ENCODE measurements at regions not wholly inside any gene's neighbourhood (a gene's known extent, or its start where the extent isn't known, plus 50 kb on each side); places are given as distances from the start of the nearest gene placed in this dataset.

GRCh38 chr7:145269418-145270161, 433.7 kb upstream of the TPK1 start:
- in situ Hi-C loops (cut with MboI; ENCODE audit: low sequenced_read_pairs in 4 of 4) (no loop called here), intact Hi-C loops (cut with DNase I; ENCODE audit: low total_unique reads) (no loop called here)
- no peak for TF ChIP-seq POLR2A (IDR thresholded peaks at IDR 0.05)
- TF ChIP-seq, protein P1, sequence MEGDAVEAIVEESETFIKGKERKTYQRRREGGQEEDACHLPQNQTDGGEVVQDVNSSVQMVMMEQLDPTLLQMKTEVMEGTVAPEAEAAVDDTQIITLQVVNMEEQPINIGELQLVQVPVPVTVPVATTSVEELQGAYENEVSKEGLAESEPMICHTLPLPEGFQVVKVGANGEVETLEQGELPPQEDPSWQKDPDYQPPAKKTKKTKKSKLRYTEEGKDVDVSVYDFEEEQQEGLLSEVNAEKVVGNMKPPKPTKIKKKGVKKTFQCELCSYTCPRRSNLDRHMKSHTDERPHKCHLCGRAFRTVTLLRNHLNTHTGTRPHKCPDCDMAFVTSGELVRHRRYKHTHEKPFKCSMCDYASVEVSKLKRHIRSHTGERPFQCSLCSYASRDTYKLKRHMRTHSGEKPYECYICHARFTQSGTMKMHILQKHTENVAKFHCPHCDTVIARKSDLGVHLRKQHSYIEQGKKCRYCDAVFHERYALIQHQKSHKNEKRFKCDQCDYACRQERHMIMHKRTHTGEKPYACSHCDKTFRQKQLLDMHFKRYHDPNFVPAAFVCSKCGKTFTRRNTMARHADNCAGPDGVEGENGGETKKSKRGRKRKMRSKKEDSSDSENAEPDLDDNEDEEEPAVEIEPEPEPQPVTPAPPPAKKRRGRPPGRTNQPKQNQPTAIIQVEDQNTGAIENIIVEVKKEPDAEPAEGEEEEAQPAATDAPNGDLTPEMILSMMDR (IDR thresholded peaks at IDR 0.05 in 4 of 5, conservative IDR thresholded peaks at IDR 0.05 in 1 of 5) = no peak
- no peak overlapping the region for H3K27ac ChIP-seq
- H3K27me3 ChIP-seq = no peaks in the 10 kb centered on the region
- H3K9me3 ChIP-seq = no peaks in the 10 kb centered on the region
- ATAC-seq (no peak), DNase-seq (no peak)
- no peak overlapping the region for H3K4me3 ChIP-seq
- H3K4me1 ChIP-seq = no peaks in the 10 kb centered on the region
- H3K36me3 ChIP-seq = no peaks in the 10 kb centered on the region

DNA sequence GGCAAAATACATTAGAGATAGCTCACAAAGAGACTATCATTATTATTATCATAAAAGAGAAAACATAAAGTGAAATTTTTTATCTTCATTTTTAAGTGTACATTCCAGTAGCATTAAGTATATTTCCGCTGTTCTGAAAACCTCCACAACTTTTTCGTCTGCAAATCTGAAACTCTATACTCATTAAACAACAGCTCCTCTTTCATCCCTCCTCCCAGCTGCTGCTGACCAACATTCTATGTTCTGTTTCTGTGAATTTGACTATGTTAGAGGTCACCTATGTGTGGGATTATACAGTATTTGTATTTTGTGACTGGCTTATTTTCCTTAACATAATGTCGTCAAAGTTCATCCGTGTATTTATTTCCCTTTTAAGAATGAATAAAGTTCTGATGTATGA, 429.3 kb upstream of the TPK1 start:
- no peak for TF ChIP-seq POLR2A (IDR thresholded peaks at IDR 0.05)
- TF ChIP-seq, protein P1 (IDR thresholded peaks at IDR 0.05 in 4 of 5, conservative IDR thresholded peaks at IDR 0.05 in 1 of 5) = no peak
- Histone ChIP-seq H3K27me3 (no peaks in the 10 kb centered on the region), H3K27ac (no peak overlapping the region), H3K4me3 (no peak overlapping the region), H3K9me3 (no peaks in the 10 kb centered on the region), H3K36me3 (no peaks in the 10 kb centered on the region), H3K4me1 (no peaks in the 10 kb centered on the region)
- in situ Hi-C loops (cut with MboI; ENCODE audit: low sequenced_read_pairs in 4 of 4) (no loop called here), intact Hi-C loops (cut with DNase I; ENCODE audit: low total_unique reads) (no loop called here)
- no peak for DNase-seq
- ATAC-seq = no peak

DNA sequence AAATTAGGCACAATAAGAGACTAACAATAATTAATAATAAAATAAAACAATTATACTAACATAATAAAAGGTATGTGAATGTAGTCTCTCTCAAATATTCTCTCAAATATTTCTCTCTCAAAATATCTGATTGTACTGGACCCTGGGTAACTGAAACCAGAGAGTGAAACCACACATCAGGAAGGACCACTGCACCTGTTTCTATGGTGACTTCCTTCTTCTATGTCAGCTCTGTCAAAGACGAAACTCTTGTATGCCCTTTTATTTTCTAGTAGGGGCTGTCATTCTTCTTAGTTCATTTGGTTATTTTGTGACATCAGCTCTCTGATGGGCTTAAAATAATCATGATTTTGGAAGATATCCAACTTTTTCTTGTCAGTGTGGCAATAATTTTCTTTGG, 428.0 kb upstream of the TPK1 start:
- no peaks in the 10 kb centered on the region for H3K27me3 ChIP-seq
- ATAC-seq (no peak), DNase-seq (no peak)
- H3K9me3 ChIP-seq = no peaks in the 10 kb centered on the region
- H3K36me3 ChIP-seq = no peaks in the 10 kb centered on the region
- TF ChIP-seq, protein P1 (IDR thresholded peaks at IDR 0.05 in 4 of 5, conservative IDR thresholded peaks at IDR 0.05 in 1 of 5) = no peak
- TF ChIP-seq POLR2A (IDR thresholded peaks at IDR 0.05) = no peak
- in situ Hi-C loops (cut with MboI; ENCODE audit: low sequenced_read_pairs in 4 of 4) (no loop called here), intact Hi-C loops (cut with DNase I; ENCODE audit: low total_unique reads) (no loop called here)
- no peak overlapping the region for H3K4me3 ChIP-seq
- H3K4me1 ChIP-seq = no peaks in the 10 kb centered on the region
- no peak overlapping the region for H3K27ac ChIP-seq

- no peaks in the 10 kb centered on the region for H3K9me3 ChIP-seq
- H3K36me3 ChIP-seq = no peaks in the 10 kb centered on the region
- H3K4me3 ChIP-seq = no peak overlapping the region
- in situ Hi-C loops (cut with MboI; ENCODE audit: low sequenced_read_pairs in 4 of 4) (no loop called here), intact Hi-C loops (cut with DNase I; ENCODE audit: low total_unique reads) (no loop called here)
- H3K27ac ChIP-seq = no peak overlapping the region
- no peak for DNase-seq
- H3K4me1 ChIP-seq = no peaks in the 10 kb centered on the region
- no peak for TF ChIP-seq POLR2A (IDR thresholded peaks at IDR 0.05)
- TF ChIP-seq, protein P1 (IDR thresholded peaks at IDR 0.05 in 4 of 5, conservative IDR thresholded peaks at IDR 0.05 in 1 of 5) = no peak
- no peak for ATAC-seq
- no peaks in the 10 kb centered on the region for H3K27me3 ChIP-seq
Measured at GRCh38 chr7:145252031-145252430, 416.2 kb upstream of the TPK1 start.

- Histone ChIP-seq H3K4me1 (no peaks in the 10 kb centered on the region), H3K36me3 (no peaks in the 10 kb centered on the region), H3K4me3 (no peak overlapping the region), H3K27me3 (no peaks in the 10 kb centered on the region), H3K9me3 (no peaks in the 10 kb centered on the region), H3K27ac (no peak overlapping the region)
- no peak for ATAC-seq
- intact Hi-C loops (cut with DNase I; ENCODE audit: low total_unique reads) (no loop called here), in situ Hi-C loops (cut with MboI; ENCODE audit: low sequenced_read_pairs in 4 of 4) (no loop called here)
- TF ChIP-seq, protein P1 (IDR thresholded peaks at IDR 0.05 in 4 of 5, conservative IDR thresholded peaks at IDR 0.05 in 1 of 5) = no peak
- no peak for TF ChIP-seq POLR2A (IDR thresholded peaks at IDR 0.05)
- no peak for DNase-seq
Measured at GRCh38 chr7:145224775-145225174, 388.9 kb upstream of the TPK1 start.
